Loucy (cell line): ENCODE measurements at regions not wholly inside any gene's neighbourhood (a gene's known extent, or its start where the extent isn't known, plus 50 kb on each side); places are given as distances from the start of the nearest gene placed in this dataset.

ENCODE experiments used
- EZH2phosphoT487 ChIP-seq: fragments of 200-600 bp; IDR thresholded peaks from 2 replicates; pipeline ENCODE4 v1.6.1; 2018; ENCODE audit warnings: antibody characterized with exemption, mild to moderate bottlenecking, moderate library complexity, borderline replicate concordance
- TF ChIP-seq, protein P1 (sequence below): fragments of 200-600 bp; sonication (generic); conservative IDR thresholded peaks from 2 replicates; pipeline ENCODE4 v1.5.1; 2014; ENCODE audit warnings: mild to moderate bottlenecking, antibody characterized with exemption, low read length

DNA sequence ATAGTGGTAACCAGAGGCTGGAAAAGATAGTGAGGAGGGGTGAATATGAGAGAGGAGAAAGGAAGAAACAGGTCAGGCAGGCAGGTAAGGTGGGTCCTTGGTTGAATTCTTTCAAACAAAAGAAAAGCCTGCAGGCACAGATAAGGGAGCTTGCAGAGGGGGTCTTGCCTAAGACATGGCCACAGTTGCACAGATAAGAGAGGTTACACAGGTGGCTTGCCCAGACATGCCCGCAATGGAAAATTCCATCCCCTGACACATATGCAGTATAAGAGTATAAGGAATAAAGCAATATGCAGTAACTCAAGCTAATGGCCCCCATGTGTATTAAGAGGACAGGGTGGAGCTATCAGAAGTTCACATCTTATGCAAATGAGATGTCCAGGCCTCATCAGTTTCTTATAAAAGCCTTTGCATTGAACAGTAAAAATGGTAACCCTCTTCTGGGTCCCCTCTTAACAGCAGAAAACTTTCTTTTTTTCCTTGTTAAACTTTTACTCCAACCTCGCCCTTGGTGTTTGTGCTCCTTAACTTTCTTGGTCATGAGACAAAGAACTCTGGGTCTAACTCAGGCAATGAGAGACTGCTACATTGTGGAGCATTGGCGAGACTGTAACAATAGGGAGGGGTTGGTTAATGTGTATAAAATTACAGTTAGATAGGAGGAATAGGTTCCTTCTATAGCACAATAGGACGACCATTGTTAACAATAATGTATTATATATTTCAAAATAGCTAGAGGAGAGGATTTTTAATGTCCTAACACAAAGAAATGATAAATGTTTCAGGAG is 764.6 kb downstream of the TSN start:
- TF ChIP-seq, protein P1, sequence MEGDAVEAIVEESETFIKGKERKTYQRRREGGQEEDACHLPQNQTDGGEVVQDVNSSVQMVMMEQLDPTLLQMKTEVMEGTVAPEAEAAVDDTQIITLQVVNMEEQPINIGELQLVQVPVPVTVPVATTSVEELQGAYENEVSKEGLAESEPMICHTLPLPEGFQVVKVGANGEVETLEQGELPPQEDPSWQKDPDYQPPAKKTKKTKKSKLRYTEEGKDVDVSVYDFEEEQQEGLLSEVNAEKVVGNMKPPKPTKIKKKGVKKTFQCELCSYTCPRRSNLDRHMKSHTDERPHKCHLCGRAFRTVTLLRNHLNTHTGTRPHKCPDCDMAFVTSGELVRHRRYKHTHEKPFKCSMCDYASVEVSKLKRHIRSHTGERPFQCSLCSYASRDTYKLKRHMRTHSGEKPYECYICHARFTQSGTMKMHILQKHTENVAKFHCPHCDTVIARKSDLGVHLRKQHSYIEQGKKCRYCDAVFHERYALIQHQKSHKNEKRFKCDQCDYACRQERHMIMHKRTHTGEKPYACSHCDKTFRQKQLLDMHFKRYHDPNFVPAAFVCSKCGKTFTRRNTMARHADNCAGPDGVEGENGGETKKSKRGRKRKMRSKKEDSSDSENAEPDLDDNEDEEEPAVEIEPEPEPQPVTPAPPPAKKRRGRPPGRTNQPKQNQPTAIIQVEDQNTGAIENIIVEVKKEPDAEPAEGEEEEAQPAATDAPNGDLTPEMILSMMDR: no peak
- no peak for TF ChIP-seq EZH2phosphoT487
